Smooth muscle cell of the brain vasculature (primary cell): ENCODE measurements at regions not wholly inside any gene's neighbourhood (a gene's known extent, or its start where the extent isn't known, plus 50 kb on each side); places are given as distances from the start of the nearest gene placed in this dataset.

ENCODE experiments used
- DNase-seq: peaks from one replicate; pipeline ENCODE4 v3.0.0-alpha.2; 2012; ENCODE audit warnings: low read depth, low spot score

GRCh38 chr18:49658823-49659404 lies 97.1 kb downstream of the LIPG start:
- no peak for DNase-seq

DNA sequence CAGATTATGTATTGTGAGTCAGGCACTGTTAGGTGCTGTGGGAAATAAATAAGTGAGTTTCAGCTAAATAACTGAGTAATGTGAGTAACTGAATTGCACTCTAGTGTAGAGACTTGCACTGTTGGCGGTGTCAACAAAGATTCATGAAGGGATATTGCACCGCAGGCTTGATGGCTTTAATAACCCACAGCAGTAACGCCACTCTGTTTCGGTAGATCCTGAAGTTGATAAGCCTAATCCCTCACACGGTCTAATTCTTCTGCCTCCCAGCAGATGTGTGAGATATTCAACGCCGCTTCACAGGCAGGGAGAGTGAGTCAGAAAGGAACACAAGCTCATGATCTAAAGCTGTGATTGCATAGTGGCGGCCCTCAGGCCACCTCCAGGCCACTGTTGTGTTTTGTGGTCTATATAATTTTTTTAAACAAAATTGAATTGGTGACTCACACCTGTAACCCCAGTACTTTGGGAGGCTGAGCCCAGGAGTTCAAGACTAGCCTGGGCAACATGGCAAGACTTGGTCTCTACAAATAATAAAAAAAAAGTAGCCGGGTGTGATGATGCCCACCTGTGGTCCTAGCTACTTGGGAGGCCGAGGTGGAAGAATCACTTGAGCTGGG lies 94.3 kb downstream of the LIPG start:
- DNase-seq = no peak

GRCh38 chr18:49655266-49656072 lies 93.6 kb downstream of the LIPG start:
- no peak for DNase-seq

DNA sequence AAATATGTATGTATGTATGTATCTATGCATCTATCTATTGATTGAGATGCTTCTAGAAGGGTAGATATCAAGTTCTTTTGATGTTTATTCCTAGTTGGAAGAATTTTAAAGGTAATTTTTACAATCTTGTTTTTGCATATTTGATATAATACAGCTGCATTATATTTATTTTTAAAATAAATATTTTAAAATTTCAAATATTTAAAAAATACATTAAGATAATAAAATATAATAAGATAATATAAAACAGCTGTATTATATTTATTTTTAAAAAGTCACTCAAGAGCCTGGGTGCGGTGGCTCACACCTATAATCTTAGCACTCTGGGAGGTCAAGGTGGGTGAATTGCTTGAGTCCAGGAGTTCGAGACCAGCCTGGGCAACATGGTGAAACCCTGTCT lies 92.5 kb downstream of the LIPG start:
- DNase-seq = no peak

- no peak for DNase-seq
These were observed 91.2 kb downstream of the LIPG start for GRCh38 chr18:49652881-49653724.

DNA sequence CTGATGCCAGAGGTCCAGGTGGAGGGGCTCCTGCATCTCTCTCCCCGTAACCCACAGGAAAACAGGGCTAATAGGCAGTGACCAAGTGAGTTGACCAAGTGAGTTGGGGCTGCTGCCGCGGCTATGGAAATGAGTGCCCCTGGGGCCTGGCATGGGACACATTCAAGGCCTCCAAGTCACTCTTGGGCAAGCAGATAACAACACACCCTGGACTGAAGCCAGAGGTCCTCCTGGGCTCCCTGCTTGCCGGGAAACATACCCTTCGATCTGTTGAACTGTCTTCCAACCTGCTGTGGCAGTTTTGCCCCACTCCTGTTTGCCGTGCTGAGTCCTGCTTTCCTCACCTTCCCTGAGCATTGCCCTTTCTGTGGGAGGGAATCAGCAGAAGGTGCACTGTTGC lies 89.2 kb downstream of the LIPG start:
- DNase-seq = no peak

DNA sequence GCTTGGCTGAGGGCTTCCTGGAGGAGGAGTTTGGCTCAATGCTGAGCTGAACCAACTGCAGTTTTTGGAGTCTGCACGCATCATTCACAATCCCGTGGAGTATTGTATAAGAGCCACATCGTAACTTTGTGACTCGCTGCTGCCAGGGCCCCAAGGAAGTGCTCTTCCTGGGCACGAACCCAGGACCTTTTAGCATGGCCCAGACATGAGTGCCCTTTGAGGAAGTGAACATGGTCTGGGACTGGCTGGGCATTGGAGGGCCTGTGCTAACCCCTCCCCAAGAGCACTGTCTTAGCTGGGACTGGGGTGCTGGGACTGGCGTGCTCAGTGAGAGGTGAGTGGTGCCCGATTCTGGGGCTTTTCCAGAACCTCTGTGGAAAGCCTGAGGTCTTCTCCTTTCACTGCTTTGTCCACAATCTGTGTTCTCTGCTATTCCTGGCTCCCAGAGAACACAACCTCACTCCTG lies 88.6 kb downstream of the LIPG start:
- no peak for DNase-seq

- DNase-seq = no peak
These were observed 87.0 kb downstream of the LIPG start for GRCh38 chr18:49648811-49649210.
